GM19328 (cell line): ENCODE measurements at regions not wholly inside any gene's neighbourhood (a gene's known extent, or its start where the extent isn't known, plus 50 kb on each side); places are given as distances from the start of the nearest gene placed in this dataset.

Experiments
- ATAC-seq: cut with Tn5 transposase; IDR thresholded peaks from one replicate; pipeline ENCODE4 v1.9.1; 2021; ENCODE audit warnings: mild to moderate bottlenecking, moderate library complexity; ENCODE audit not compliant: unreplicated experiment

- ATAC-seq: no peak
These were observed 1600.9 kb upstream of the IGFBP7 start for GRCh38 chr4:58711039-58711438.

DNA sequence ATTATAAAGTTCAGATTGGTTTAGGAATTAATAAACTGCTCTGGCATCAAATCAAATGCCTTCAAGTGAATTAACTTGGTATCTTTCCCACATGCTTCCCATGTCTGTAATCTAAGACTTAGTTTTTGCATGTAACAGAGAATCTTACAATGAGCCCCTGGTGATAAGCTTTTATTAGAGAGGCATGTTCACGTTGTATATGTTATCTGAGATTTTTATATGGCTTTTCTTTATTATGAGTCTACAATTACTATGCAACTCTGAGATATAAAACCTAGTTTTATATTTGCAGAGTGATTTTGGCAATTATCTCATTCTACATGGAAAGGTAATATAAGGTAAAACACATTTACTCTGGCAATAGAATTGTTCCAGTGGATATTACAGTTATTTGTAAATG, 1578.4 kb upstream of the IGFBP7 start:
- ATAC-seq: no peak

DNA sequence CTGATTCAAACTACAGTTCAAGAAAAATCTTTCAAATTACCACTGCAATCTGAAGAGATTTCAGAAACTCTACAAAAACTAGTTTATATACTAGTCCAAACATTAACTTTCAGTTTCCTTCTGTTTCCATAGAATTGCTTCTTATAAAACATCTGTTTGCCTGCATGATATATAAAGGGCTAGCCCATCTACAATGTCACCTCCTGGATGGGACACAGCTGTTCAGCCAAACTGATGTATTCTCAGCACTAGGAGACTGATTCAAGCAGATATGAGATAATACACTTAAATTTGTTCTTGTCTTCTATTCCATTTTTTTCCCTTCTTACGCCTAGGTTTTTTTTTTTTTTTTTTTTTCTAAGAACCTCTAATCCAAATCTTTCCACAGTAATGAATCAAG, 1569.7 kb upstream of the IGFBP7 start:
- ATAC-seq: no peak

DNA sequence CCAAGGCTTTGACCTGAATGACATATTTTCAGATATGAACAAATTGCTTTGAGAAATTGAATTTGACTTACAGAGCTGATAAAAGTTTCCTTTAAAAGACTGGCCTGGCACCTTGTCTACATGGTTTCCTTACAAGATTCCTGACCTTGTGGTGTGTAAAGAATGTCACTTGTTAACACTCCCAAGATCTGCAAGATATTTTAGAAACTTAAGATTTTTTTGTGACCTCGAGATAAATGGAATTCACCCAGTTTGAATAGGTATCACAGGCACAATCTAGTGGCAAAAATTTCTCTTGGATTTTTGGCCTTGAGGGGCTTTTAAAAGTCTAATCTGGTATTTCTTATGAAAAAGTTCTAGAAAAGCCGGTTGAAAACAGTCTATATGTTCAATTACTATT, 1568.9 kb upstream of the IGFBP7 start:
- no peak for ATAC-seq

DNA sequence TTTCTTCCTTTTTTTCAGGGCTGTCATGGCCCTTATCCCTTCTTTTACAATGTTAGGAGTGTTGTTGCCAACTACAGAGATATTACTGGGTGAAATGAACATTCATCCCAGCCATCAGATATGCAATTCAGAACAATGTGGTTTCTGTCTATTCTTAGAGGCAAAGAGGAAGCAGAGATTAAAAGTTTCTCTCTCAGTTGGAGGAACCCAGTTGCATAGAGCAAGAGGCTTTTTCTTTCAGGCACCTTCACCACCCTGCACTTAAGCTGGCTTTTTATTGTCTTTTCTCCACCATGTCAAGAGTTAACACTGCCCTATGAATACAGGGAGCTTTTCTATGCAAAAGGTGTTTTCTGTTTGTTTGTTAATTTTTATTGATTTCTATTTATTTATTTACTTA, 1559.6 kb upstream of the IGFBP7 start:
- no peak for ATAC-seq

DNA sequence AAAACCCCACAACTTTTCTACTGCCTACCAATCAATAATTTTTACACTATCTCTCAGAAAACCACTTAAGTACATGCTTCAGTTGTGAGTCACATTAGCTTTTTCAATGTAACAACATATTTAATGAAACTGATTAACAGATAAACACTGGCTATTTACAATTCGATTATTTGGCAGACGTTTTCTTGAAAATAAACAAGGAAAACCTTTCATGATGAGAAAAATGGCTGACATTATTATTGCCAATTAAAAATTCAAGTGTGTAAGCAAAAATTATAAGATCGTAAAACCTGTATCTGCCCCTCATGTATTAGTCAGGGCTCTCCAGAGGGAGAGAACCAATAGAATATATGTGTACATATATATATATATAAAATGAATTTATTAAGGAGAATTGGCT, 1555.5 kb upstream of the IGFBP7 start:
- no peak for ATAC-seq

DNA sequence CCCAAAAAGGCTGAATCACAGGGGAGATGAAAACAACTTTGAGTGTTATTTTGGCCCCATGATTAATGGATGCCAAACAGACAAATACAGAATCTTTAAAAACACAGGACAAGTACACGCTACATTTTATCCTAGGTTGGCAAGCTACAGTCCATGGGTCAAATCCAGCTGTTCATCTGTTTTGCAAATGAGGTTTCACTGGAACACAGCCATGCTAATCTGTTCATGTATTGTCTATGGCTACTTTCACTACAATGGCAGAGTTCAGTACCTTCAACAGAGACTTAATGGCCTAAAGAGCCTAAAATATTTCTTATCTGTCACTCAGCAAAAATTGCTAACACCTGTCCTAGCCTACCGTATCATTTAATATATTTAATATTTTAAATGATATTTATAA, 1548.5 kb upstream of the IGFBP7 start:
- ATAC-seq: no peak

- ATAC-seq: no peak
These were observed 1543.1 kb upstream of the IGFBP7 start for GRCh38 chr4:58653251-58653650.

DNA sequence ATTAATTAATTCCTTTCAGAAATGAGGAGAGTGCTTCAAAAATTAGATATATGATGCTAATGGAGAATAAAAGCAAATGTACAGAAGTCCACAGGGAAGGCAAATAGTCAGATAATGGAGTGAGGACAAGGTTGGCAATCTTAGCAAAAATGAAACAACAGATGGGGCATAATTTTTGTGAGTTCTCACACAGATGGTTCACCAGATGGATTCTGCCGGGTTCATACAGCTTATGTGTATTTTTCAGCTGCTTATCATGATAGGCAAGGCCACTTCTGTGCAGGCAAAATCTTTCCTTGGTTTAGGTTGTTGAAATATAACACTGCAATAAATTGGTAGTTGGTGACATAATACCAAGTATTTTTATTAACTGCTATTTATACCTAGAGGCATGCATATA, 1539.0 kb upstream of the IGFBP7 start:
- ATAC-seq: no peak

GRCh38 chr4:58646126-58646525, 1535.9 kb upstream of the IGFBP7 start:
- ATAC-seq: no peak

GRCh38 chr4:58644549-58644948, 1534.4 kb upstream of the IGFBP7 start:
- no peak for ATAC-seq

- no peak for ATAC-seq
These were observed 1526.2 kb upstream of the IGFBP7 start for GRCh38 chr4:58636381-58636780.

GRCh38 chr4:58617226-58617625, 1507.0 kb upstream of the IGFBP7 start:
- ATAC-seq: no peak

GRCh38 chr4:58611012-58611411, 1500.8 kb upstream of the IGFBP7 start:
- ATAC-seq: no peak

DNA sequence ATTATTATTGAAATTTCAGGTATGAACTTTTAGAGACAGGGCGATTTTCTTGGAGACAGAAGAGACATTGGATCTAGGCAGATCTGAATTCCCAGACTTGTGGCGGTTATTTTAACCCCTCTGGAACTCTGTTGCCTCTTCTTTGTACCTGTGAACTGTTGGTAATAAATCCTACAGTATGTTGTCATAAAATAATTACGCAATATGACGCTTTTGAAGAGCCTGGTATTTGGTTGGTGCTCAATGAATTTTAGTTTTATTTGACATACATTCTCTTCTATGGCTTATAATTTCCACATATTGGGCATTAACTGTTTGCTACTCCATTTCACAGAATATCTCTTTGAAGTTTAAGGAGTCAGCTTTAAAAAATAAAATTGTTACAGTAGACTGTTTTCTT, 1496.1 kb upstream of the IGFBP7 start:
- ATAC-seq: no peak

DNA sequence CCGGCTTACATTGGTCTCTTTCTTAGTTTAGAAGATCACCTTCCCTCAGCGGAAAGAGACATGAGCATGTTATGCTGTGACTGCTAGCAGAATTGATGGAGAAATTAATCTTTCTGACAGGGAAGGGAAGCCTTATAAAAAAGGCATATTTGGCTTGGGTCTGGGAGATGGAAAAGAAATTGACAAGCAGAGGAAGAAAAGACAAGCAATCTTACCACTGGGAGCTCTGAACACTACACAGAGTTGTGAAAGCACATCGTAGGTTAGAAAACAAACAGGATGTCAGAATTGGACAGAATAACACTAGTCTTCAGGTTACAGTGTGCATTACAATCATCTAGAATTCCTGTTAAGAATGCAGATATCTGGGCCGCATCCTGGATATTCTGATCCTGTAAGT, 1493.8 kb upstream of the IGFBP7 start:
- no peak for ATAC-seq

DNA sequence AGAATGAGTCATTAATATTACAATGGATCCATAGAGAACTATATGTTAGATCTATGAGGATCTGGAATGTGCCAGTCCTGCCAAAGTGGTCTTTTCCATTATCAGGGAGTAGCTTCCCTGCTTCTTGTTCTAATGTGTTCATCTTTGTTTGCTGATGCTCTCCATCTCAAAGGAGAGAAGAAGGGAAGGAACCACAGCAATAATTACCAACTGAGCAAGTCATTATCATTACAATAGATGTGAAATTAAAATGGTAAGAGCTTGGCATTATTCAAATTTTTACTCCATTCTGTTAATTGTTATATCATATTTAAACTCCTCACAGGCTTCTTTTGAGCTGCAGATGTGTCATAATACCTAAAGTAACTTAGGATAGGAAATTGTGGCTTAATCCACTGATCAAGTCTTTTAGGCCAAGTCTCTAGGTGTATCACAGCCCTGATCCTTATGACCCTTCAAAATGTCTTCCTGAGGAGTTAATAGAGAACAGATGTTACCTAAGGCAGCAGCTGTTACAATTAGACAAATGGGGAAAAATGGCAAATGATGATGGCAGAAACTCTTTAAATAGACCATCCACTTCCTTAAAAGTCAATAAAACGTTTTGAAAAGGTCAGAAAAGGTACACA, 1492.7 kb upstream of the IGFBP7 start:
- ATAC-seq: no peak

DNA sequence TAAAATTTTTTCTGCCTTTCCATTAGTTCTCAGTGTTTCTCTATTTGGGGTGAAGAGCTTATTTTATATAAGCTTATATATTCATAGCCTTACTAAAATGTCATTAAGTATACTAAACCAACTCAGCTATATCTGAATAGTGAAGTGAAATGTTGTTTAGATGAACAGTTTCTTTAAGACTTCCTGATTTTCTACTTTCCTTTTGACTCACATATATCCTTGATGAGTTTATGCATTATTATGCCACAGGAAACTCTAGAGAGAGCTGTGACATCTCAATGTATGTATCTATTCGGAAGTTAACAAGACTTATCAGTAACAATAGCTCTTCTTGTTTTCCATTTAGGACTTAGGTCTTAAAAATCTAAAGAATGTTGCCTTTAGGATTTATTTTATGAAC, 1491.8 kb upstream of the IGFBP7 start:
- ATAC-seq: no peak

GRCh38 chr4:58600290-58600689, 1490.1 kb upstream of the IGFBP7 start:
- ATAC-seq: no peak

GRCh38 chr4:58590722-58591121, 1480.5 kb upstream of the IGFBP7 start:
- no peak for ATAC-seq

DNA sequence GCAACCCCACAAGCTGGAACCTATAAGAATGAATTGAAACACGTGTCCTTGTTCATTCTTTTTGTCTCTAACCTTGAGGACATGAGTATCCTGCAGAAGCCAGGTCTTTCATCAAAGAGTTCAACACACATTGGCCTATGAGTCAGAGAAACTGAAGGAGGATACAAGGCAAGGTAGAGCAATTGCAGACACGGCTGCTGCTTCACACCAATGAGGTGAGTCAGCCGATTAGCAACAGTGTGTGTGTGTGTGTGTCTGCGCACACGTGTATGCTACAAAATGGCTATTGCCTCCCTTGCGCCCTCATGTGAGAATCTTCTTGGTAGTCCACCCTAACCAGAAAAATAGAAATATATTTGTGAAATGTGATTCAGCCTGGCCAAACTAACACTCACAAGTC, 1477.7 kb upstream of the IGFBP7 start:
- no peak for ATAC-seq

DNA sequence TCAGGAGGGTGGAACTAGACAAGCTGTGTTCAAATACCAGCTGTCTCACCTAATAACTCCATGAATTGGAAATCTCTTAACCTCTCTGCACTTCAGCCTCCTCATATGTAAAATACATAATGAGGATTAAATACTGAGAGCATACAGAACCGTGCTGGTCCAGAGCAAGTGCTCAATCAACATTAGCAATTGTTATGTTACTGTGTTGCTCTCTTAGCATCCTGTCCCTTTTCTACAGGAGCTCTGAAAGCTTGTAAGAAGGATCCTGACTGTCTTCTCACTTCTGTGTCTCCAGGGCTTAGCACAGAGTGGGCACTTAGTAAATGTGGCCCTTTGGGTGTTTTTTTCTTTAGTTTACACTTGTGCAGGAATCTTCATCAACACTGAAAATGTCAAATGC, 1456.1 kb upstream of the IGFBP7 start:
- ATAC-seq: no peak

DNA sequence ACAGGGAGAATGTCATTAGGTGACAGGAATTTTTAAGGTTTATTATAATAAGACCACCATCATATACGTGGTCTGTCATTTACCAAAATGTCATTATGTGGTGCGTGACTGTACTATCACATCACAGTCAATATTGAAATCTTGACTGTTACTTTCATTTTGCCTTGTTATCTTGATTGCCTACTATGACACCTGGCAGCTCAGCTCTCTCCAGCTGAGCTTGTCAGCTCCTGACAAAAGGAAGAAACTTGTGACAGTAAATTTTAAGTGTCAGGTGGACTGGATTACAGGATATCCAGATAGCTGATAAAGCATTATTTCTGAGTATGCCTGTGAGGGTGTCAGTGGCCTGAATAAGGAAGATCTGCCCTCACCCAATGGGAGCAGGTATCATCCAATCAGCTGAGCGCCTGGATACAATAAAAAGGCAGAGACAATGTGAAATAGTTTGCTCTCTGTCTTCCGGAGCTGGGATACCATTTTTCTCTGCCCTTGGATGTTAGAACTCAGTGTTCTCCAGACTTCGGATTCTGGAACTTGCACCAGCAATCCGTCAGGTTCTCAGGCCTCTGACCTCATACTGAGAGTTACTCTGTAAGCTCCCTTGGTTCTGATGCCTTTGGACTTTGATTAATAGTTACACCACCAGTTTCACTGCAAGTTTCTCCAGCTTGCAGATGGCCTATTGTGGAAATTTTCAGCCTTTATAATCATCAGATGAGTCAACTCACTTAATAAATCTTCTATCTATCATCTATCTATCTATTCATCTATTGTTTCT, 1454.7 kb upstream of the IGFBP7 start:
- ATAC-seq: no peak
